Choroid plexus epithelial cell (primary cell): ENCODE measurements at regions not wholly inside any gene's neighbourhood (a gene's known extent, or its start where the extent isn't known, plus 50 kb on each side); places are given as distances from the start of the nearest gene placed in this dataset.

Source experiments
- DNase-seq: peaks from one replicate; pipeline ENCODE4 v3.0.0-alpha.2; 2010; ENCODE audit warnings: low read depth
- H3K4me3 ChIP-seq: 2 replicates; pipeline ENCODE4 v1.5.1; 2011; ENCODE audit warnings: low read depth, mild to moderate bottlenecking, control low read depth, low read length, moderate library complexity
- TF ChIP-seq, protein P1 (sequence below): conservative IDR thresholded peaks from 2 replicates; pipeline ENCODE4 v1.5.1; 2011; ENCODE audit warnings: low read depth, mild to moderate bottlenecking, control low read depth, inconsistent platforms, low read length, moderate library complexity

DNA sequence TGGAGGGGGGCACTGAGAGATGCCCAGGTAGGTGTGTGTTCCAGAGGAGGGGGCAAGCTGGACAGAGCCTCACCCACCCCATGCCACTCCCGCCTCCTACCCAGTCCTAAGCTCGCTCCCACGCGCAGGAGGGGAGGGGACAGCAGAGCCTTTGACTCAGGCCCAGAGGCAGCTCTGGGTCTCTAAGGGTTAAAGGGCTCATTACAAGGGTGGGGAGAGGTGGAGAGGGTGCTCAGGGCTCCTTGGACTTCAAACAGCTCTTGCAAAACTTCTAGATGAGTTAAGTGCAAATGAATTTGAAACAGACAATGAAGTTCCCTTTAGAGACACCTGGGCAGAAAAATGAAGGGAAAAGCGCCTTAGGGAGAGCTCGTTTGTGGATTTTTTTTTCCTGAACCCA is 104.2 kb upstream of the CASZ1 start:
- TF ChIP-seq, protein P1, sequence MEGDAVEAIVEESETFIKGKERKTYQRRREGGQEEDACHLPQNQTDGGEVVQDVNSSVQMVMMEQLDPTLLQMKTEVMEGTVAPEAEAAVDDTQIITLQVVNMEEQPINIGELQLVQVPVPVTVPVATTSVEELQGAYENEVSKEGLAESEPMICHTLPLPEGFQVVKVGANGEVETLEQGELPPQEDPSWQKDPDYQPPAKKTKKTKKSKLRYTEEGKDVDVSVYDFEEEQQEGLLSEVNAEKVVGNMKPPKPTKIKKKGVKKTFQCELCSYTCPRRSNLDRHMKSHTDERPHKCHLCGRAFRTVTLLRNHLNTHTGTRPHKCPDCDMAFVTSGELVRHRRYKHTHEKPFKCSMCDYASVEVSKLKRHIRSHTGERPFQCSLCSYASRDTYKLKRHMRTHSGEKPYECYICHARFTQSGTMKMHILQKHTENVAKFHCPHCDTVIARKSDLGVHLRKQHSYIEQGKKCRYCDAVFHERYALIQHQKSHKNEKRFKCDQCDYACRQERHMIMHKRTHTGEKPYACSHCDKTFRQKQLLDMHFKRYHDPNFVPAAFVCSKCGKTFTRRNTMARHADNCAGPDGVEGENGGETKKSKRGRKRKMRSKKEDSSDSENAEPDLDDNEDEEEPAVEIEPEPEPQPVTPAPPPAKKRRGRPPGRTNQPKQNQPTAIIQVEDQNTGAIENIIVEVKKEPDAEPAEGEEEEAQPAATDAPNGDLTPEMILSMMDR, result no peak
- no peak for DNase-seq

DNA sequence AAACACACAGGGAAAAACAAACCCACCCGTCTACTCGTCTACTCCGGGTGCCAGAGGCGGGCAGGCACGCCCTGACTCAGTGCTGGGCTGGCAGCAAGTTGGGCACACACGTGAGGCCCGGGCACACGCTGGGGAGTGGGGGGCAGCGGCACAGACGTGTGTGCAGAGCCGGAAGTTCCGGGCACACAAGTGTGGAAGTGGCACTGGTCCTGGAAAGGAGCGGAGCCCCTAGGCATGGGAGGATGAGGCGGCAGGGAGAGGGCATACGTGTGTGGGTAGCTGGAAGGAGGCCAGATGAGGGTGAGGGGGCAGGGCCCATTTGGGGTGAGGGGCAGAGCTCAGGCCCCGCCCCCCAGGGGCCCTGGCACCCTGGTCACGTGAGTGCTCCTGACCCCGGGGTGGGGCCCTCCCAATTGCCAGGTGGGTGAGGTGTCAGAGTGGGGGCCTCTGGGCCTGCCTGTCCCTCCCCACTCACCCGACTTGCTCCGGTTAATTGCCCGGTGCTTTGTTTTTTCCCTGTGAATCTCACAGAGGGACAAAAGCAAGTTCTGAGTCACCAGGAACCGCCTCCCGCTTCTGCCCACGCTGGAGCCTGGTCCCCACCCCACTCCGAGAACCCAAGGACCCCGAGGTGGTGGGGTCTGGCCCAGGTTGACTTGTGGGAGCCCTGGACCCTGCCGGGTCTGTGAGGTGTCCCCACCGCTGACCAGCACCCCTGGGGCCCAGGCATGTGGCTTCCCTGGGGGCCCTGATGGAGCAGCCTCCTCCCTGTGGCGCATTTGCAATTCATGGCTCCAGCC is 104.8 kb upstream of the CASZ1 start:
- TF ChIP-seq, protein P1, result no peak
- no peak overlapping the region for H3K4me3 ChIP-seq
- no peak for DNase-seq

More for the DNA sequence above, 104.2 kb upstream of the CASZ1 start:
- H3K4me3 ChIP-seq, result no peak overlapping the region

DNA sequence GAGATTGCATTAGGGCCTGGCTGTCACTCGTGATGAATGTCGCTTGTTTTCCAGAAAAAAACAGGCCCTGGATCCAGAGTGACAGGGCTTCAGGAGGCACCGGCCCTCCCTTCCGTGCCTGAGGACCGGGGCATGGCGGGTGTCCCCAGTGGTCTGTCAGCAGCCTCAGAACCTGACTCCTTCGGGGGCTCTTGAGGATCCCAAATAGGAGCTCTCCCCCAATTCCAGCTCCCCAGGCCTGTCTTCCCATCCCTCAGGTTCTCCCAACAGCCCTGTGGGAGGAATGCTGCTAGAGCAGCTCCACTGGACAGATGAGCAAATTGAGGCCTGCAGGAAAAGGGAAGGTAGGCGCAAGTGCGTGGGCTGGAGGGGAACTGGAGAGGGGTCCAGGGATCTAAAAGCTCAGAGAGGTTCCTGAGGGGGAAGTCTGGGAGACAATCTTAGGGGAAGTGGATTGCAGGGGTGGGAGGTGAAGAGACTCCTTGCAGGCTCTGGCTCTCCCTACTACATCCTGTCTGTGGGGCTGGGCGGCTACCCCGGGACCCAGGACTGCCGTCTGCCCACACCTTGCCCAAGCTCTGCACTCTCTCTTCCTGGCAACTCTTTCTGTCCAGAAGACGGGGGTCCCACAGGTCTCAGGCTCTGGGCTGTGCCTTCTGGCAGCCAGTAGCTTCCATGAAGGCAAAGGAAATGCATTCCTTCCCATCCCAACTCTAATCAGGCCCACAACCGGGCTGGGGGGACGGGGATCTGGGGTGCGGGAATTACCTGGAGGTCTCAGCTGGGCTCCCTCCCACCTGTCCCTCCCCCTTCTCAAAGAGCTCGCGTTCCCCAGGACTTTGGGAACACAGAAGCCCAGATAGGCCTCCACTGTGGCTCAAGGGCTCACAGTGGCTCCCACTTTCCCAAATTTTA is 105.7 kb upstream of the CASZ1 start:
- H3K4me3 ChIP-seq, result no peak overlapping the region
- TF ChIP-seq, protein P1, result no peak
- no peak for DNase-seq

DNA sequence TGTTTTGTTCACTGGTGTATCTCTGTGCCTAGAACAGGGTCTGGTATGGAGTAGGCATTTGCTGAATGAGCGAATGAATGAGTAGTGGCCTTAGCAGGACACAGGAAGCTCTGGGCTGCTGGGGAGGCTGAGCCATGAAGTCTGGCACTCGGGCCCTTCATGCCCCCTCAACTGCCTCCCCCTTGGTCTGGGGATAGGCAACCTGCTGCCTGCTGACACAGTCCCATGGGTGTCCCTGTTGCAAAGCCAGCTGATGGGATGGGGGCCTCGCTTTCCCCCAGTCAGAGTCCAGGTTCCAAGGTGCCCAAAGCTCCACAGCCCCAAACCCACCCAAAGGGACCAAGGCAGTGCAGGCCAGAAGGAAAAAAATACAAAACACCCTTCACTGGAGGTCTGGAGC is 107.0 kb upstream of the CASZ1 start:
- TF ChIP-seq, protein P1, result no peak
- no peak for DNase-seq
- no peak overlapping the region for H3K4me3 ChIP-seq

DNA sequence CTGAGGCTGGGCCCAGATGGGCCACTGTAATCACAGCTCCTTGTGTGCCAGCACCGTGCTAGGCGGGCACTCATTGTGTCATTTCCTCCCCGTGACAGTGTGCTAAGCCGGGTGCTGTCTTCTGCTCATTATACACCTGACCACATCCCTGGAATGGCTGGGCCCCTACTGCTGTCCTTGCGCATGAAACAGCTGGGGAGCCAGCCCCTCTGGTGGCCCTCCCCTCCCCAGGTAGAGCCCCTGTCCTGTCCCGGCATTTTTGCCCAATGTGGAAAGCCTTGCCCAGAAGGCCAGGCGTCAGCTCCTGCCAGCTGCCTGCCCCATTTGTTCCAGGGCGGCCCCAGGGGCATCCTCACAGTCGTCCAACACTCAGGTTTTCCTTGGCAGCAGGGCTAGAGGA is 107.4 kb upstream of the CASZ1 start:
- no peak for DNase-seq
- TF ChIP-seq, protein P1, result no peak
- no peak overlapping the region for H3K4me3 ChIP-seq

DNA sequence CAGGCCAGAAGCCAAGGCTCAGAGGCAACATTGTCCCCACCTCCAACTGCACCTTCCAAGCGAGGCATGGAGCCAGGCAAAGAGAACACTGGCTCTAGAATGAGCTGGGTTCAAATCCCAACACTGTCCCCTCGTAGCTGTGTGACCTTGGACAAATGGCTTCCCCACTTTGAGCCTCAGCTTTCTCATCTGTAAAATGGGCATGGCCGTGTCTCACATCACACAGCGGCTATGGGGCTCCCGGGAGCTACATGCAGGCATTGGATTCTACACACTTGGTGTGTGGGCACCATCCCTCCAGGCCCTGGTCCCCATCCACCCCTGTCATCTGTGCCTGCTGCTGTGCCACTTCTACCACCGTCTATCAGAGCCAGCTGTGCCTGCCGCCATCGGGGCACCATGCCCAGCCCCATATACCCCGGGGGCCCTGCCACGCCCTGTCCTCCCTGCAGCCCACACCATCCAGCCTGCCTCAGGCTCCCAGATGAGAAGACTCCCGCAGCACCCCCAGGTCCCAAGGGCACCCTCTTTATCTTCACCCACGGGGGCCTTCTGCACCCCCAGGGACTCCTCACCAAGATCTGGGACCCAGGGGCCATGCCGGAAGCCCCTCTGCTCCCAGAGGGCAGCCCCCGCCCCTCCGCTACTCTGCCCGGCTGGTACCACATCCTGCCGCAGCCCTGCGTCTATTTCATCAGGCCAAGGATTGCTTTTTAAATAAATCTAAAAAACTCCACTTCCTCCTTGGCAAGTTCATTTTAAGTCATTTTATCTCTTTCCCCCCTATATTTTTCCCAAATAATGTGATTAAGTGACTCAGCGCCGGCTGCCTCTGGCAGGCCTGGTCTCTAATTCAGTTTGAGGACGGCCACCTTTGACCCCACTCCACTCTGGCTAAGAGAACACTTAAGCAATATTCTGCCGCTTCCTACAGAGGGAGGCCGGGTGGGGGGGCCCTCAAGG is 107.8 kb upstream of the TARDBP start:
- DNase-seq, result no peak
- TF ChIP-seq, protein P1, result no peak
- no peak overlapping the region for H3K4me3 ChIP-seq
